HuH-7 (cell line): ENCODE measurements at regions not wholly inside any gene's neighbourhood (a gene's known extent, or its start where the extent isn't known, plus 50 kb on each side); places are given as distances from the start of the nearest gene placed in this dataset.
"Not testable (repeated sequence)": the region's sequence is repeated elsewhere in the genome, so short reads cannot be mapped to it uniquely, and the experiment has no call there.

Source experiments
- DNase-seq: peaks from one replicate; pipeline ENCODE4 v3.0.0; 2011; ENCODE audit warnings: low spot score

- DNase-seq: no peak
Measured at GRCh38 chr13:62142048-62142447, 726.4 kb upstream of the PCDH20 start.

- DNase-seq: no peak
Measured at GRCh38 chr13:62139597-62139996, 723.9 kb upstream of the PCDH20 start.

GRCh38 chr13:62137629-62138405 lies 722.2 kb upstream of the PCDH20 start:
- DNase-seq: no peak

- DNase-seq: no peak
Measured at GRCh38 chr13:62131604-62132003, 716.0 kb upstream of the PCDH20 start.

- no peak for DNase-seq
Measured at GRCh38 chr13:62130062-62130970, 714.7 kb upstream of the PCDH20 start.

GRCh38 chr13:62129000-62129551 lies 713.4 kb upstream of the PCDH20 start:
- DNase-seq: no peak

GRCh38 chr13:62126400-62126799 lies 710.8 kb upstream of the PCDH20 start:
- no peak for DNase-seq

GRCh38 chr13:62125451-62125850 lies 709.8 kb upstream of the PCDH20 start:
- DNase-seq: no peak

- DNase-seq: no peak
Measured at GRCh38 chr13:62123409-62123808, 707.8 kb upstream of the PCDH20 start.

- no peak for DNase-seq
Measured at GRCh38 chr13:62122434-62122833, 706.8 kb upstream of the PCDH20 start.

- no peak for DNase-seq
Measured at GRCh38 chr13:62119739-62120700, 704.4 kb upstream of the PCDH20 start.

- DNase-seq: no peak
Measured at GRCh38 chr13:62115831-62116230, 700.2 kb upstream of the PCDH20 start.

- DNase-seq: no peak
Measured at GRCh38 chr13:62113179-62113578, 697.5 kb upstream of the PCDH20 start.

- DNase-seq: no peak
Measured at GRCh38 chr13:62110079-62110478, 694.4 kb upstream of the PCDH20 start.

- DNase-seq: not testable (repeated sequence)
Measured at GRCh38 chr13:62104136-62104535, 688.5 kb upstream of the PCDH20 start.

GRCh38 chr13:62096652-62097051 lies 681.0 kb upstream of the PCDH20 start:
- no peak for DNase-seq

GRCh38 chr13:62094932-62095331 lies 679.3 kb upstream of the PCDH20 start:
- no peak for DNase-seq

- no peak for DNase-seq
Measured at GRCh38 chr13:62093984-62094780, 678.5 kb upstream of the PCDH20 start.

GRCh38 chr13:62092949-62093348 lies 677.3 kb upstream of the PCDH20 start:
- no peak for DNase-seq

GRCh38 chr13:62092536-62092935 lies 676.9 kb upstream of the PCDH20 start:
- DNase-seq: no peak

- no peak for DNase-seq
Measured at GRCh38 chr13:62088165-62088564, 672.5 kb upstream of the PCDH20 start.
